Naive B cell (primary cell): ENCODE measurements at regions not wholly inside any gene's neighbourhood (a gene's known extent, or its start where the extent isn't known, plus 50 kb on each side); places are given as distances from the start of the nearest gene placed in this dataset.

ENCODE experiments used
- ATAC-seq, 2 donors: fragments of 150-1000 bp; cut with Tn5 transposase; 2 replicates each; pipeline ENCODE4 v1.10.0; 2021; ENCODE audit warnings: low read depth in 2 of 2, mild to moderate bottlenecking in 2 of 2, moderate library complexity in 2 of 2
- DNase-seq: peaks from one replicate; pipeline ENCODE4 v3.0.0; 2022
- H3K27ac Mint-ChIP-seq, 6 donors: one replicate each; pipeline ENCODE4 v1.8.0; 2020 to 2022; ENCODE audit warnings: mild to moderate bottlenecking in 6 of 6, mixed read lengths in 6 of 6, moderate library complexity in 5 of 6, inconsistent platforms in 2 of 6
- H3K27me3 Mint-ChIP-seq, 3 donors: one replicate each; pipeline ENCODE4 v1.8.0; 2021 to 2022; ENCODE audit warnings: mixed read lengths in 3 of 3, mild to moderate bottlenecking in 1 of 3
- H3K36me3 Mint-ChIP-seq, 2 donors: one replicate each; pipeline ENCODE4 v1.8.0; 2020 to 2022; ENCODE audit warnings: mixed read lengths in 2 of 2, inconsistent platforms in 1 of 2, mild to moderate bottlenecking in 1 of 2
- H3K4me1 Mint-ChIP-seq, 3 donors: one replicate each; pipeline ENCODE4 v1.8.0; 2020 to 2022; ENCODE audit warnings: mixed read lengths in 3 of 3, inconsistent platforms in 1 of 3, mild to moderate bottlenecking in 1 of 3, moderate library complexity in 1 of 3
- H3K4me3 Mint-ChIP-seq, 8 donors: one replicate each; pipeline ENCODE4 v1.8.0; 2020 to 2022; ENCODE audit warnings: mild to moderate bottlenecking in 8 of 8, mixed read lengths in 8 of 8, moderate library complexity in 8 of 8, inconsistent platforms in 2 of 8
- H3K9me3 Mint-ChIP-seq, 7 donors: one replicate each; pipeline ENCODE4 v1.8.0; 2020 to 2022; ENCODE audit warnings: mixed read lengths in 7 of 7, mild to moderate bottlenecking in 5 of 7, inconsistent platforms in 2 of 7, moderate library complexity in 1 of 7

DNA sequence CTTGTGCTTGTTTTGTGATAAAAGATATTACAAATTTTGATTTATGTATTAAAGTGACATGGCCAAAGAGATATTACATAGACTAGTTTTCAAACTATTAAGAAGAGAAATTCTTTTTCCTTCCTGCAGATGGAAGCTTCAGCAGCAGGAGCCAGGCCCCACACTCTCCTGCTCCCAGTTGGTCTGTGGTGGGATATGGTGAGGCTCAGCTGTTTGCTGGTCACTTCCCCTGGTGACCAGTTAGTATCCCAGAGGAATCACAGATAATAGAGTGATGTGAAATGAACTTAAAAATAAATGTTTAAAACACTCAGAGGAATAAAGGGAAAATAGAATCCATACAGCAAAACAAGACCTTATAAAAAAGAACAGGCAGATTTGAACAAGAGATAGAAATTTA lies 154.7 kb downstream of the KTN1 start:
- peaks cover 0 to 14% (median 8%) of the 10 kb centered on the region in 7 donors for H3K9me3 Mint-ChIP-seq
- no peak overlapping the region for H3K27ac Mint-ChIP-seq
- DNase-seq (no peak), ATAC-seq (no peak)
- no peaks in the 10 kb centered on the region for H3K27me3 Mint-ChIP-seq
- no peaks in the 10 kb centered on the region for H3K36me3 Mint-ChIP-seq
- no peak overlapping the region for H3K4me3 Mint-ChIP-seq
- no peaks in the 10 kb centered on the region for H3K4me1 Mint-ChIP-seq

- no peak for ATAC-seq
- peaks cover 0 to 14% (median 8%) of the 10 kb centered on the region in 7 donors for H3K9me3 Mint-ChIP-seq
- no peaks in the 10 kb centered on the region for H3K36me3 Mint-ChIP-seq
- H3K27me3 Mint-ChIP-seq: peaks cover 0 to 5% (median 0%) of the 10 kb centered on the region in 3 donors
- no peak overlapping the region for H3K27ac Mint-ChIP-seq
- no peak overlapping the region for H3K4me3 Mint-ChIP-seq
- no peak for DNase-seq
- H3K4me1 Mint-ChIP-seq: no peaks in the 10 kb centered on the region
These were observed 160.1 kb downstream of the KTN1 start for GRCh38 chr14:55739967-55740648.

- H3K4me3 Mint-ChIP-seq: no peak overlapping the region
- H3K27ac Mint-ChIP-seq: no peak overlapping the region
- H3K4me1 Mint-ChIP-seq: no peaks in the 10 kb centered on the region
- ATAC-seq (no peak), DNase-seq (no peak)
- peaks cover 0 to 5% (median 0%) of the 10 kb centered on the region in 3 donors for H3K27me3 Mint-ChIP-seq
- H3K36me3 Mint-ChIP-seq: no peaks in the 10 kb centered on the region
- peaks cover 0 to 12% (median 8%) of the 10 kb centered on the region in 7 donors for H3K9me3 Mint-ChIP-seq
These were observed 160.6 kb downstream of the KTN1 start for GRCh38 chr14:55740649-55740989.

- no peak overlapping the region for H3K27ac Mint-ChIP-seq
These were observed 161.2 kb downstream of the KTN1 start for GRCh38 chr14:55741240-55741639.

GRCh38 chr14:55743551-55743950 lies 163.5 kb downstream of the KTN1 start:
- no peak for ATAC-seq
- Mint-ChIP-seq H3K9me3 (no peaks in the 10 kb centered on the region), H3K27ac (peak overlapping the region in 1 of 6 donors; percentile 67), H3K4me1 (no peaks in the 10 kb centered on the region), H3K4me3 (peak overlapping the region in 1 of 8 donors; percentile 29), H3K36me3 (no peaks in the 10 kb centered on the region), H3K27me3 (peaks cover 0 to 5% (median 0%) of the 10 kb centered on the region in 3 donors)
- DNase-seq: no peak

More at GRCh38 chr14:55741240-55741639, 161.2 kb downstream of the KTN1 start:
- no peak overlapping the region for H3K4me3 Mint-ChIP-seq
- peaks cover 0 to 6% (median 4%) of the 10 kb centered on the region in 7 donors for H3K9me3 Mint-ChIP-seq
- H3K36me3 Mint-ChIP-seq: no peaks in the 10 kb centered on the region
- no peak for ATAC-seq
- peaks cover 0 to 5% (median 0%) of the 10 kb centered on the region in 3 donors for H3K27me3 Mint-ChIP-seq
- DNase-seq: no peak
- H3K4me1 Mint-ChIP-seq: no peaks in the 10 kb centered on the region

- no peak overlapping the region for H3K4me3 Mint-ChIP-seq
- H3K27ac Mint-ChIP-seq: no peak overlapping the region
- H3K9me3 Mint-ChIP-seq: no peaks in the 10 kb centered on the region
- no peak for DNase-seq
- peaks cover 0 to 5% (median 0%) of the 10 kb centered on the region in 3 donors for H3K27me3 Mint-ChIP-seq
- no peak for ATAC-seq
- H3K4me1 Mint-ChIP-seq: no peaks in the 10 kb centered on the region
- H3K36me3 Mint-ChIP-seq: no peaks in the 10 kb centered on the region
These were observed 164.3 kb downstream of the KTN1 start for GRCh38 chr14:55744321-55744720.

GRCh38 chr14:55745906-55746305 lies 165.9 kb downstream of the KTN1 start:
- no peak for DNase-seq
- no peaks in the 10 kb centered on the region for H3K27me3 Mint-ChIP-seq
- no peak overlapping the region for H3K27ac Mint-ChIP-seq
- H3K4me1 Mint-ChIP-seq: no peaks in the 10 kb centered on the region
- ATAC-seq: no peak
- H3K36me3 Mint-ChIP-seq: no peaks in the 10 kb centered on the region
- no peaks in the 10 kb centered on the region for H3K9me3 Mint-ChIP-seq
- H3K4me3 Mint-ChIP-seq: no peak overlapping the region

DNA sequence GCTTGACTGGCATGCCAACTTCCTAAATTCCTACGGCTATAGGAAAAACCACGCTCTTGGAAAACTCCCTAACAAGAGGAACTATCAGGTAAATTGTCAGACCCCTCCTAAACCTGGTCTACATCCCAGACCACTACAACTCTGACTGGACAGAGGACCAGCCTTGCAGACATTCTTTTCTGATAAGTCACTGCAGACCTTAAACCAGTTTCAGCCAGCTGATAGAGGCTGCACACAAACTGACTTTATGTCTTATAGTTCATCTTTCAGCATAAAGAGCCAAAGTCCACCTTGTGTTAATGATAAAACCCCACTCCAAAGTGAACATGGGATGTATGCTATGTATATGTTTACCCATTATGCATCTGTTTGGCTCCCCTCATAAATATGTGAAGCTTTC lies 166.6 kb downstream of the KTN1 start:
- Mint-ChIP-seq H3K27ac (no peak overlapping the region), H3K36me3 (no peaks in the 10 kb centered on the region), H3K4me1 (no peaks in the 10 kb centered on the region), H3K9me3 (no peaks in the 10 kb centered on the region), H3K4me3 (no peak overlapping the region), H3K27me3 (no peaks in the 10 kb centered on the region)
- ATAC-seq (no peak), DNase-seq (no peak)

GRCh38 chr14:55747186-55747585 lies 167.2 kb downstream of the KTN1 start:
- Mint-ChIP-seq H3K4me1 (no peaks in the 10 kb centered on the region), H3K27me3 (no peaks in the 10 kb centered on the region), H3K27ac (no peak overlapping the region), H3K9me3 (no peaks in the 10 kb centered on the region), H3K36me3 (no peaks in the 10 kb centered on the region), H3K4me3 (no peak overlapping the region)
- DNase-seq (no peak), ATAC-seq (no peak)

DNA sequence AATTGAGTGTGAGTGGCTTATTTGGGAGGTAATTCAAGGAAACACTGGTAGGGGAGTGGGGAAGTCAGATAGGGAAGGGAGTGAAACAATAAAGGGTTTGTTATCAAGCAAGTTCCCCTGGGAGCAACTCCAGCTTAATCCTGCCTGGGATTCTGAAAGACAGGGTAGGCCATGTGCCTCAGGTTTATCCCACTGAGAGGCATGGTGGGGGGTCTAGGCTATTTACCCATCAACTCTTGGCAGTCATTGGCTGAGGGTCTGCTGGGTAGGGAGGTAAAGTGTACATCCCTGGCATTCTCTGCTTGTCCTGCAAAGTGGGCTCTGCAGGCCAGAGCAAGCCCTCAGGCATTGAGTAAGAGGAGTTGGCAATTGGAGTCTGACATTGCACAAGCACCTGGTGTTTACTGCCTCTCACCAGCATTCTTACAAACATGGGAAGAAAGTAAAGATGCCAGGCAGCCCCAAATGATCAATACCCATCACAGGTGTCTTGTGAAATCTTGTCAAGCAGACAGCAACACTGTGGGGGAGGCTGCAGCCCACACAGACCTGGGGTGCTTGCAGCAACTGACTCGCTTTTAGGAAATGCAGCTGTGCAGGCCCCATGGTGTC lies 169.3 kb downstream of the KTN1 start:
- Mint-ChIP-seq H3K9me3 (no peaks in the 10 kb centered on the region), H3K36me3 (no peaks in the 10 kb centered on the region), H3K27ac (no peak overlapping the region), H3K27me3 (no peaks in the 10 kb centered on the region), H3K4me3 (no peak overlapping the region), H3K4me1 (no peaks in the 10 kb centered on the region)
- DNase-seq (no peak), ATAC-seq (no peak)

- ATAC-seq: no peak
These were observed 169.9 kb downstream of the KTN1 start for GRCh38 chr14:55749946-55750345.

DNA sequence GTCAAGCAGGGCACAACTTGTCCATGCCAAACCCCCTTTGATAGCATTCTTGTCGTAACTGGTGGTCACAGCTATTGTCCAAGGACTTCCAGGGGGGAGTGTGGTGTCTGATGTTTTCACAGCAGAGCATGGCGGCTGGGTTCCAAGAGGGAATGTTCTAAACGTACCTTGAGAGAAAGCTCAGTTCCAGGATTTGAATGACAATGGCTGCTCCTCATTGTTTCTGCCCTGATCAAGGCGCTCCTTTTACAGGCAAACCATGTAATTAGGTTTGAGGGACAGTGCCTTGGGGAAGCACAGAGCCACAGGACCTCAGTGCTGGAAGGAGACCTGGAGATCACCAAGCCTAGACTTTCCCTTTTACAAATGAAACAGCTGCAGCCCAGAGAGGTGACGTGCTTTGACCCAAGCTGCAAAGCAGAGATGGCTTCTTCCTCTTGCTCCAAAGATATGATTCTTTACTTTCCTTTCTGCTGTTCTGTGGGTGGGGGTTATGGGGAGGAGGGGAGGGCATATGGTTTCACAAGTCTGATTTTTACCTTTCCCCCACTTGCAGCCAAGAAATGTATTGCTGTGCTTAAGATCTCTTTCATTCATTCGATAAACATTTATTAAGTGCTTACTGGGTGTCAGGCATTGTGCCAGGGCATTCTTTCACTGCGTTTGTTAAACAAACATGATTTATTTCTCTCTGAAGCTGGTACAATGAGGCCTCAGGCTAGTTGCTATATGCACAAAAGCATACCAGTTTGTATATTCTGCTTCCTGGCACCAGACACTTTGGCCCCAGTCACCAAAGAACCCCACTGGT lies 172.8 kb downstream of the KTN1 start:
- Mint-ChIP-seq H3K9me3 (no peaks in the 10 kb centered on the region), H3K27me3 (no peaks in the 10 kb centered on the region), H3K27ac (no peak overlapping the region)

More at GRCh38 chr14:55749946-55750345, 169.9 kb downstream of the KTN1 start:
- Mint-ChIP-seq H3K27me3 (no peaks in the 10 kb centered on the region), H3K27ac (no peak overlapping the region), H3K36me3 (no peaks in the 10 kb centered on the region), H3K4me1 (no peaks in the 10 kb centered on the region), H3K4me3 (no peak overlapping the region), H3K9me3 (no peaks in the 10 kb centered on the region)
- no peak for DNase-seq

DNA sequence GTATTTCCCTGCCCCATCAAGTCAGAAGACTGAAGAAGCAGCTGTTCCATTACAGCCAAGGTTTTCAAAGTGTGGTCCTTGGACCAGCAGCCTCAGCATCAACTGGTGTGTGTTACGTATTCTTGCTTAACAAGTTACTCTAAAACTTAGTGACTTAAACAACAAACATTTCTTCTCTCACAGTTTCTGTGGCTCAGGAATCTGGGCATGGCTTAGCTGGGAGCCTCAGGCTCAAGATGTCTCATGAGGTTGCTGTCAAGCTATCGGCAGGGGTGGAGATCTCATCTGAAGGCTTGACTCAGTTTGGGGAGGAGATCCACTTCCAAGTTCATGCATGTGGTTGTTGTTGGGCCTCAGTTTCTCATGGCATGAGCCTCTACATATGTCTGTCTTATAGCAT lies 174.5 kb downstream of the KTN1 start:
- Mint-ChIP-seq H3K4me1 (no peaks in the 10 kb centered on the region), H3K36me3 (no peaks in the 10 kb centered on the region), H3K27me3 (no peaks in the 10 kb centered on the region), H3K4me3 (no peak overlapping the region), H3K27ac (no peak overlapping the region), H3K9me3 (no peaks in the 10 kb centered on the region)
- DNase-seq (no peak), ATAC-seq (no peak)

More for the DNA sequence above, 172.8 kb downstream of the KTN1 start:
- no peaks in the 10 kb centered on the region for H3K4me1 Mint-ChIP-seq
- H3K4me3 Mint-ChIP-seq: no peak overlapping the region
- no peak for DNase-seq
- no peak for ATAC-seq
- H3K36me3 Mint-ChIP-seq: no peaks in the 10 kb centered on the region

- H3K27me3 Mint-ChIP-seq: no peaks in the 10 kb centered on the region
- H3K4me3 Mint-ChIP-seq: no peak overlapping the region
- no peaks in the 10 kb centered on the region for H3K9me3 Mint-ChIP-seq
- H3K27ac Mint-ChIP-seq: no peak overlapping the region
- DNase-seq: no peak
- no peaks in the 10 kb centered on the region for H3K4me1 Mint-ChIP-seq
- no peak for ATAC-seq
- no peaks in the 10 kb centered on the region for H3K36me3 Mint-ChIP-seq
These were observed 174.9 kb downstream of the KTN1 start for GRCh38 chr14:55754871-55755270.
